NCI-H748 (cell line): ENCODE measurements at regions not wholly inside any gene's neighbourhood (a gene's known extent, or its start where the extent isn't known, plus 50 kb on each side); places are given as distances from the start of the nearest gene placed in this dataset.

Experiments
- DNase-seq: peaks from one replicate; lab custom pipeline; 2025; ENCODE audit not compliant: unreplicated experiment; lab: John Stamatoyannopoulos, UW

DNA sequence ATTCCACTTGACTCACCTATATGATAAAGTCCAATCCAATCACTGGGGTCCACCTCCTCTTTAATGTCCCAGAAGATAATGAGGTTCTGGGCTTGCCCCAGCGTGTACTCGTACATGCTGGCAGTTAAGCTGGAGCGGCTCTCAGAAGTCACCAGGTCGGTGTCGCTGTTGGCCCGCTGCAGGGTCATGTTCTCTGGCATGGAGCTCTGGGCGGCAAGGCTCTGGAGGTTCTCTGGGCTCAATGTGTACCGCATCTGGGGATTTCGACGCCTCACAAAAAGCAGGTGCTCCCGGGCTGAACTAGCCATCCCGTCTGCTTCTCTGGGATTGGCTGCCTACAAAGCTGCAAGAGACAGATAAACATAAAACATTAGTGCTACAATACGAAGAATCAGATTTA, 206.4 kb upstream of the CCDC150 start:
- DNase-seq: no peak

DNA sequence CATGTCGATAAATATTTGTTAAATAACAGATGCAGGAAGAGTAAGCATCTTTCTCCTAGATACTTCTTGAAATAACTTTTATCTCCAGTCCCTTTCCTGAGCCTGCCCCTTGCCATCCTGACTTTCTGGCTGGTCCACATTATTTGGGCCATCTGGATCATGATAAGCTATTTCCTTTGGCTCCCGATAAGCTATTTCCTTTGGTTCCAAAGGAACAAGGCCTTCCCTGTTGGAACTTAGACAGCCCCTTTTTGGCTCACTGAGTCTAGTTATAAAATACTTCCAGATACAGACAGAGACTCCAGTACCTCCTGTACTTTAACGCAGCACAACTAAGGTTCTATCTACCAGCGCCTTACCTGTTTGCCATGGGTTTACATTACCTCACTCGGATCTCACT, 205.3 kb upstream of the CCDC150 start:
- no peak for DNase-seq

DNA sequence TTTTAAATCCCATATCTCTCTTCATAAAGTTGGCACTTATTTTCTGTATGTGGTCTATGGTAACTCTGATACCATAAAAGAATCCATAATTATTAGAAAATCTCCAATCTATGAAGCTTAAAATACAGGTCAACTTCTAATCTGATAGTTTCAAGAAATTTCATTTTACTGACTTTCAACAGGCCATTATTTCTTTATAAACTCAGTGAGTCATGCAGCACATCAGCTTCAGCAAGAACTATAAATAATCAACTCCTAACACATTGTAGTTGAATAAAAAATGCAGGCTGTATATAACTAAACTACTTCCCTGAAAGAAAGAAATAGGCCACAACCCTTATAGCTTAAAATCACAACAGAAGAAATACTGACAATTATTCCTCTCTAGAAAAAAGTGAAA, 204.3 kb upstream of the CCDC150 start:
- no peak for DNase-seq

DNA sequence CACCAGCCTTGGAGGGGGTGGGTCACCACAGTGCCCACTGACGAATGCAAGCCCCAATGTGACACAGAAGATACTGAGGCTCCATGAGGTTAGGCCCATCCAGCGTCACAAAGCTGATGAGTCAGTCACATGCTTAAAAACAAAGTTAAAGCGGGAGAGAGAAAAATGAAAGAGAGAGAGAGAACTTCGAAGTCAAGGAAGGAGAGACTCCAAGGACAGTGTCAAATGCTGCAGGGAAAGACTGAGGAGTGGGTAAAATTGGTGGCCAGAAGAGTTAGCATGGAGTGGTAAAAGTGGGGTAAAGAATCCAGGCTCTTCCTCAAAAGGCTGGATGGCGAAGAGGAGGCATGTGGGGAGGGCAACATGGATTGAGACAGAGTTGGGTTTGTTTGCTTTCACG, 201.9 kb upstream of the CCDC150 start:
- DNase-seq: no peak

DNA sequence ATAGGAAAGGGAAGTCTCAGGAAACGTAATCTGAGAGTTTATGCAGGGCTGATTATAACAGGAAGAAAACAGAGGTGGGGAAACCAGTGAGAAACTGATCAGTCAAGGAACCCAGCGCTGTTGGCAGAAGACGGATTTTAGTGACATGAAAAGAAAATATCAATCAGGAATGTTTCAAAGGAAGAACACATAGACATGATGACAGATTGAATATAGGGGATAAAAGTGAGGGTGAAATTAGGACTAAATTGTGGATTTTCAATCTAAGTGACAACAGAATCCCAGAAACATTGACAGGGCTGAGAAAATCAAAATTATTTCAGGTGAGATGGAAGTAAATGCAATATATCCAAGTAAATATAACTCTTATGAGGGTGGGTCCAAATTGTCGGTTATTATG, 199.8 kb upstream of the CCDC150 start:
- DNase-seq: no peak

DNA sequence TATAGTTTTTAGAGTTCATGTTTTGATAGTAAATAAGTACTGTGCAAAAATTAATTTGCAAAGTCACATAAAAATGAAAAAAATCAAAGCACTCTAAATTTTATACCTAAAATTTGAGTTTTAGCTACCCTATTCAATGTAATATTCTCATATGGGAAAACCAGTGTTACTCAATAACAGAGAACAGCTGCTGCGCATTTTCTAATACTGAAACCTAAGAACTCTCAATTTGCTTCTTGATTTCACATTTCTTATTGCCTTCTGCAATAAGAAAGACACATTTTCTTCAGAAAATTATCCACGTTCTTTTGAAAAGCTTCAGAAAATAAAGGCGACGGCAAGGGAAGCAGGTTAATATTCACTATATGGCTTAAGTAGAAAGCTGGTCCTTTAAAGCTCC, 199.1 kb upstream of the CCDC150 start:
- no peak for DNase-seq

DNA sequence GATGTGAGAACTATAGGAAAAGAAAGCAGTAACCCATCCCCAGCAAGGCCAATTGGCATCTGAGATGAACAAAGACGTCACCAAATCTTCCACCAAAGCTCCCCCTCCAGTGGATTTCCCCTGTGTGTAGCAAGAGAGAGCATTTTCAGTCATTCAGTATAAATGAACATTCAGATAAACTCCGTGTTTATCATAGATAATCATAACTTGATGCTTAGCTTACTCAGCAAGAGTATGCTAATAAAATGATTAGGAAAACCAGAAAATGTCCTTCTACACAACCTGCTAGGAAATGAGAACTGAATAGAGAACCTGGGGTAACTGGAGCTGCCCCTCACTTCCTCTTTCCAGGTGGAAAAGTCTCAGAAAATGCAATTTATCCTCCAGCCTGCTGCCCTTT, 198.0 kb upstream of the CCDC150 start:
- DNase-seq: no peak

DNA sequence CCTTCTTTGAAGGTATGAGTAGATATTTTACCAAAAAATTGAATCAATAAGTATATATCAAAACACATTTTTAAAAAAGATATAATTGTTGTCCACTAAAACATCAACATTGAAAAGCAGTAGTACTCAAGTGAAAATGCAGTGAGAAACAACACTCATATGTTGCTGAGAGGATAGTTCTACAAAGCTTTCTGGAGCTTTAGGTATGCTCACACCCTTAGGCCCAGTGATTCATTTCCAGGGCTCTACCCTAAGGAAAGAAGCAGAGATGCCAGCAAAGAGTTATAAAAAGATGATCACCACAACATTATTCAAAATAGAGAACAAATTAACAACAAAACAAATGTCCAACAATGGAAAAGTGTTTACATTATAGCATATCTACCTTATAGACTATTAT, 197.3 kb upstream of the CCDC150 start:
- DNase-seq: no peak

DNA sequence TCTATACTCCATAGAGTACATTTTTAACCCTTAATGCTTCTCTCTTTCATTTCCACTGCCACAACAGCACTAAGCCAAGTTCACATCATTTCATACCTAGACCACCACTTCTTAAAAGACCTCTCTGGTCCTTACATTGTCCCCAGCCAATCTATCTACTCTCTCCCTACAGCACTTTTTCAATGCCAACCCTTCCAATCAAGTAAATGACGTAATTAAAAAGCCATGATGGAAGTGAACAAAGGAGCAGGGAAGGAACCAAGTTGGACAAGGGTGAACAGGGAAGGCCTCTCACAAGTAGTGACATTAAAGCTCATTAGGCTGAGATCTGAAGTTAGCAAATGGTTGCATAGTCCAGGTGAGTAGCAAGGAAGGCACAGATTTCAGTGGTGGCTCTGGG, 195.1 kb upstream of the CCDC150 start:
- DNase-seq: no peak

DNA sequence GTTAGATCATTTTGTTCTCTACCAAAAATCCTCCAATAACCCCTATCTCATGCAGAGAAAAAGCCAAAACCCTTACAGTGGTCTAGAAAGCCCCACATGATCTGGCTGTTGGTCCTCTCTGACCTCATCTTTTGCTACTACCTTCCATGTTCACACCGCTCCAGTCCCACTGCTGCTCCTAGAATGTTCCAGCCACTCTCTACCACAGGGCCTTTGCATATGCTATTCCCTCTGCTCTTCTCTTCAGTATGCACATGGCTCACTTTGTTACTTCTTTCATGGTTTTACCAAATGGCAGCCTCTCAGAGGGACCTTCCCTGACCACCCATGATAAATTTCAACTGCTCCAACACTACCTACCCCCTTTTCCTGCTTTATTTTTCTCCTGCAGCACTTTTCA, 193.5 kb upstream of the CCDC150 start:
- DNase-seq: no peak

DNA sequence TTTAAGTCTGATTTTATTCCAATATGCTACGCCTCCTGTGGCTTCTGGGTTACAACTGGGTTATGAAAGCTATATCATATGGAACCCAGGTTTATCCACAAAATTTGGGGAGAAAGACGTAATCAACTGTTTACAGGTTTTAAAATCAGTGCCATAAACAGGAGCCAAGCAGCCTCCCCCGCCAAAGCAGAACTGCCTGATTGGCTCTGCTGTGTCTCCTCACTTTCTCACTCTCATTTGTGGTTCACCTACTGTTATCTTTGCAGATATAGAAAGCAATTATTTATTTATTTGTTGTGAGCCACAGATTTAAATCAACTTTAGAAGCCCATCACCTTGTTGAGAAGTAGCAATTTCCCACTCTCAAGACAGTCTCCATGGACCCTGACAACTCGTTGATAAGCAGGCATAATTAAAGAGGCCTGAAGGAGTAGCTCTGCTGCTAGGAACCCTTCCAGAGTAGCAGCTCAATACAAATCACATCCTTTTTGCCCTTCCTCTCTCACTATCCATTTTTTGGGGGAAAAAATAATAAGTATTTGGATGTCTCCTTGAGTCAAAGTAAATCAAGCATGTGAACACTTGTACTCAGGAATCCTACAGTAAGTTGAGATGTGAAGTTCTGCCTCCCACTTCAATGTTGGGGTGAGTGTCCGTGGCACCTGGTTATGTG, 191.0 kb upstream of the CCDC150 start:
- DNase-seq: no peak

DNA sequence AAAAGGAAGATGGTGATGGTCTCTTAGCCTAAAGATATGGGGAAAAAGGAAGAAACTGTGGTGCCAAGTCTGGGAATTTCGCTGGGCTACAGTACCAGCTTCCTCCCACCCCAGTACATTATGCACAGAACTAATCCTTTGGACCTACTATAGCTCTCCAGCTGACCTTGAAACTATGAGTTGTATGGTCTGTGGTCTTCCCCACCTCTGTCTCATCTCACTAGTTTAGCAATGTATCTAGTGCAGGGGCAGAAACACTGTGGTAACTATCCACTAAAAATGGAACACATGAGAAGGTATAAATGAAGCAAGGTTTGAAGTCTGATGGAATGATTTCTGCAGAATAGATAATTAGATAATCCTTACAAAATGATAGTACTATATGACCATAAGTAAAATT, 190.4 kb upstream of the CCDC150 start:
- DNase-seq: no peak

DNA sequence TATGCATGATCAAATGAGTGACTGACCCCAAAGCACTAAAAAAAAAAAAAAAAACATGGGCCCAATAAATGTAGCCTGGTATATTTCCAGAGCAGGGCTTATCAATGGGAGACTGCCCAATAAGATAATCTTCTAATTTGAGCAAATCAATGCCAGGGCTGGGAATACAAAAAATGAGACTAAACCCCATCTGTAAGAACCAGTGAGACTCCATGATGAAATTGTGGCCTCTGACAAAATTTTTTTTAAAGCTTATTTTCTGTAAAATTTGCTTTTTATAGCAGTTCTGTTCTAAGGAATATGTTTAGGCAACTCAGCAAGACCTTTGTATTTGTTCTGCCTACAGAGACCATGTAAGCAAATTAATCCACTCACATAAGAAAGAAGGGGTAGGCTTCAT, 186.8 kb upstream of the CCDC150 start:
- DNase-seq: no peak

DNA sequence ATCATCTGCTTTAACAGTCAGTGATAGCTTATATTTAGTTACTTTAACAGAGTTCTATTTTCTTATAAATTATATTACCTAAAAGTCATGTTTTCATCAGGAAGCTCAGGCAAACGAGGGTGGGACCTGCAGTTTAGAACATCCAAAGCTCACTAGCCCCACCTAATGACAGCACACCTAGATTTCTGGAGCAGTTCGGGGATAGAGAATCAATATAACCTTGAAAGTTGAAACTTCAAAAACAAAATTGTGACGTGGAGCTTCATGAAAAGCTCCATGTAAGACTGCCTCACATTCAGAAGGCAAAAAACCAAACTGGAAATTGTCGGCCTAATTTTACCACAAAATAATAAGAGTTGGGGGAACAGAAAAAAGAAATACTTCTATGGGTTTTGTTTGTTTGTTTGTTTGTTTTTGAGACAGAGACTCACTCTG, 185.9 kb upstream of the CCDC150 start:
- peak; percentile 69 for DNase-seq

DNA sequence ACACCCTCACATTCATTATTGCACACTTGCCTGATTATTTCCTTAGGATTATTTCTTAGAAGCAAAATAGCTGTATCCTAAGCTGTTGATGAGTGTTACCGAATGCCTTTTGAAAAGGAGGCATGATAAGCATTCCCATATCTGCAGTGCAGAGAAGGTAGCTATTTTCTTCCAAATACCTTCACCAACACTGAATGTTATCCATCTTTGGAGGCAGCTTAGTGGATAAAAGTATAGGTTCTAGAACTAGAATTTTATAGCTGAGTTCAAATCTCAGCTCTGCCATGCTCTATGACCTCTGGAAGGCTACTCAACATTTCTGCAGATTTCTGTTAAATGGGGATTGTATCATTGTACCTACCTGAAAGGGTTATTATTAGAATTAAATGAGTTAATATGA, 185.0 kb upstream of the CCDC150 start:
- DNase-seq: no peak

DNA sequence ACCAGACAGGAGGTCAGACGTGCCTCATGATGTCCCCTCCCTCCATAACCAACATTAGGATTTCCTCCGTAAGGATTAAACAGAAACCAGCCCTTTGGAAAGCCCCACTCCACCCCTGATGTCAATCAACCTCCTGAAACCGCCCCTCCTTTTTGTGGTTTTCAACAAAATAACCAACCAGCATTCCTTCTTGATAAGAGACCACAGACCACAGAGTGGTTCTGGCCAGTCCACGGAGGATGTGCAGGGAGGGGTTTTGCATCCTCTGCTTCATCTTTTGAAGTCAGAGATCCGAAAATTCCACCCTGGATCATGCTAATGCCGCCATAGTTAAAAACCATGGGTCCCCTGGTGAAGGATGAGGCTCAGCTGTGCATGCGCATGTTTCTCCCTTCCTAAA, 180.0 kb upstream of the CCDC150 start:
- no peak for DNase-seq

DNA sequence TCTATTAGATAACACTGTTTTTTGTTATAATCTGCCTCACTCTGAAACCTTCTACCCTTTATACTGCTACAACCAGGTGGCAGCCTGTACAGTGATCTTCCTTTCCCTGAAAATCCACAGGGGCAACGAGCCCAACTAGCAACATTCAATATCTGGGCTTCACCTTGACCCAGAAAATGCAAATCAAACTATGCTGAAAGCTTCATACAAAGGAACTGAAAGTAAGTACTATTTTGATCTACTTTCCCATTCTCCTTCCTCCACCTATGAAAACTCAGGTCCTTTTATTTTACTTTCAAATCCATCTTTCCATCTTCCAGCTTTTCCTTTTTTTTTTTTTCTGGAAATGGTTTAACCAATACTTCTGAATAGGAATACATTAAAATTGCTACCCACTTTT, 175.8 kb upstream of the CCDC150 start:
- no peak for DNase-seq

DNA sequence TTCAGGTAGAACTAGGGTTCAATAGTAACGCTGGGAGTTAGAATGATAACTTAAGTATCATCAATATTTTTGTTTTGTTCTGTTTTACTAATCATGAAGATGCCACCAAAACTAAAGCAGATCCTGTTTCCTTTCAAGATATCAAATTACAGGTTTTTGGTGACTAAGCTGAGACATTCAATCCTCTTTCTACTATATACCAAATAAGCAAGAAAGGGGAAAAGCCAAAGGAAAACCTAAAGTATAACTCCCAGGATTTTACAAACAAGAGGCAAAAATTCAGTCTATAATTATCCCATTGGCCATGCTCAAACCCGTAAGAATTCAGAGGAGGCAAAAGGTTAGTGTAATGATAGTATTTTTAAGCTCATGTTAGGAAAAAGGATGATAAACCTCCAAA, 175.2 kb upstream of the CCDC150 start:
- DNase-seq: no peak

DNA sequence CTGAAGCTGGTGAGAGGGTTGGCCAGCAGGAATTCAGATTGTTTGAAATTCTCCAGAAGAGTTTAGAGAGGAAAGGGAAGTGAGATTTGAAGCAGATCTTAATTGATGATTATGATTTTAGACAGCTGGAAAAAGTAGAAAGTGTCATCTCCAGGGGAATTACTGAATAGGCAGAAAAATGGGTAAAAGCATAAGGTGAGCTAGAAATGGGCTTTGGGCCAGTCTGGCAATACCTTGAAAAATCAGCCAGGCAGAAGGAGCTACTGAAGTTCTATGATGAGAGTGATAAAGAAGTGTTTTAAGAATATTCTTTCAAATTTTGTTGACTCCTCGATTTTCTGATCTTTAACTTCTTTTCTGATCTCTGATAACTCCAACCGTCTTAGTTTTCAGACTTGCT, 172.9 kb upstream of the CCDC150 start:
- no peak for DNase-seq

DNA sequence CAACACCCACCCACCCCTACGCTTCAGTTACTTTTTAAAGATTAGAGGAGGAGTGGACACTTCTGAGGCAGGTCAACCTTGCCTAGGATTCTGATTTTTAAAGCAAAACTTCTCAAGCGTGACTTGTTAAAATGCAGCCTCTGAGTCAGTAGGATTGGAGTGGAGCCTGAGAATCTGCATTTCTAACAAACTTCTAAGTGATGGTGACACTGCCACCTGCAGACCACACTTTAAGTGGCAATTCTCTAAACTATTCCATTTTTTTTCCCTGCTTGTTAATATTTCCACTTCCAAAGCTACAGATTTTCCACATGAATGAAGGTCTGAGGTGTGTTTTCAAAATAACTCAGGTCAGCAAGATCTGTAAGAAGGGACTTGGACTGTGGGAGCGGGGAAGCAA, 171.1 kb upstream of the CCDC150 start:
- peak; percentile 30 for DNase-seq

DNA sequence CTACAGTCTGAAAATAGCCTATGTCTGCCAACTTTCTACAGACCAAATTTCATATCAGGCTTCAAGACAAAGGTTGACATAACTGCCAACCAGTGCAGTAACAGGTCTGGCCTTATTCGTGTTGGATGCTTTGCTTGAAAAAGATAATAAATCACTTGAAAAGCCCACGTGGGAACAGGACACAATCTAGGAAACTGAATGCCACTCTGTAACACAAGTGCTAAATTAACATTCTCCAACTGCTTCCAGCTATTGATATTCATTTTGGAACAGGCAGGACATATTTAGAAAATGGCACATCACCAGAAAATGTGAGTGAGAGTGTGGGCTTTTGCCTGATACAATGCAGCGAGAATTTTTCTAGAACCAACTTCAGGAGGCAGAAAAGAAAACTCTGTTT, 165.9 kb upstream of the CCDC150 start:
- no peak for DNase-seq

DNA sequence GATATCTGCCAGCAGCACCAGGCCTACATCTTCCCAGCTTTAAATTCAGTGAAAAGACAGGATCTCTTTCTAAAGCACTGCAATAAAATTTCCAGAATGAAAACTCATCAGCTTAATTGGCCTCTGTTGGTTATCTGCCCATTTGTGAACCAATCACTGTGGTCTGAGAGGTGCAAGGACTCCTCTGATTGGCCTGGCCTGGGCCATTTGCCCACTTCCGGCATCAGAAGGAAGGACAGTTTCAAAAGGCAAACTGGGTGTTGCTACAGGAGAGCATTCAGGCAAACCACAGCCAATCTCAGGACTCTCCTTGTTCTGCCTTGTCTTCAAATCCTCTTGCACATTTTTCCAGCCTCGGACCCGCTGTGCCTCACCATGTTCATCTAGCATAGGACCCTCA, 163.9 kb upstream of the CCDC150 start:
- no peak for DNase-seq

DNA sequence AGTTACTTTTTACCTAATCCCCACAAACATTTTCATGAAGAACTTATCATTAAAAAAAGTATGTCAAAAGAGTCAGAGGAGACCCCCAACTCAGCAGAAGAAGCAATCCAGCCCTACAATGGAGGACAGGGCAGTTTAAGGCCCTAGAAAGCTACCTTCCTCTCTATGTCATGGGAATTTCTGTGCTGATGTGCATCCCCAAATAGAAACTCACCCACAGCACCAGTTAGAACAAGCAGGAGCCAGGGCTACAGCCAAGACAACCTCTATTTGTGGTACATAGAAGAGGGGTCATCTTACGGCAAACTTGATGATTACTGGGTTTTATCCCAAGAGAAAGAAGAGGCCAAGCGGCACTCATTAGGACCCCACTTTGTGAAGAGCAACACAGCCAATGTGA, 160.9 kb upstream of the CCDC150 start:
- no peak for DNase-seq

DNA sequence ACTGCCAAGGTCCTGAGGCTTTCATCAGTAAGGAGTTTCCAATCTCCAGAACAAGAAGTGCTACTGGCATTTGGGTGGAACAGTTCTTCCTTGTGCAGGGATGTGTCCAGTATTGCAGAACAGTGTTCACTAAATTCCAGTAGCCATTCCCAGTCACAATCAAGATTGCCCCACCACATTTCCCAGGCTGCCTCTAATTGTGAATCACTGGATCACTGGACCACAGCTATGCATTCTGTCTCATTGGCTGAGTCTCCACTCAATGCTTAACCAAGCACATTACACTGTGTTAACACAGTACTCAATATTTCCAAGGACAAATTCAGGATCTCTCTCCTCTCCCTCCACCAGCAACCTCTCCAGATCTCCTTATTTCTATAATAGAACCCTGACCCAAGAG, 160.2 kb upstream of the CCDC150 start:
- no peak for DNase-seq
